ENCODE measurements at regions not wholly inside any gene's neighbourhood (a gene's known extent, or its start where the extent isn't known, plus 50 kb on each side); places are given as distances from the start of the nearest gene placed in this dataset.

- Histone ChIP-seq H2AFZ (replicated peaks) (peak overlapping the region; percentile 45), H4K20me1 (ENCODE audit: low read depth) (no peaks in the 10 kb centered on the region), H3K4me3 (peak overlapping the region; percentile 23), H3K27me3 (no peaks in the 10 kb centered on the region), H3K27ac (no peak overlapping the region), H3K9ac (no peak overlapping the region), H3K79me2 (ENCODE audit: low read depth) (no peaks in the 10 kb centered on the region), H3K4me1 (peaks cover 13% of the 10 kb centered on the region), H3K4me2 (peak overlapping the region; percentile 70), H3F3A (ENCODE audit: low read depth) (peaks cover 4% of the 10 kb centered on the region), H3K36me3 (no peaks in the 10 kb centered on the region), H3K9me3 (ENCODE audit: low read depth) (peaks cover 7% of the 10 kb centered on the region)
- TF ChIP-seq CTCF (IDR thresholded peaks at IDR 0.05) (no peak), EZH2 (IDR thresholded peaks at IDR 0.05) (no peak), EZH2phosphoT487 (IDR thresholded peaks at IDR 0.05) (no peak)
- peak; percentile 34 for DNase-seq (ENCODE audit: low spot score)
- peaks cover 44% of the 10 kb centered on the region for H3K9me3 Mint-ChIP-seq
- H3K36me3 Mint-ChIP-seq, result peaks cover 2% of the 10 kb centered on the region
- no peak overlapping the region for H3K4me3 Mint-ChIP-seq
- peak overlapping the region; percentile 89 for H3K27ac Mint-ChIP-seq
- H3K4me1 Mint-ChIP-seq, result peaks cover 19% of the 10 kb centered on the region
- peaks cover 3% of the 10 kb centered on the region for H3K27me3 Mint-ChIP-seq (ENCODE audit: insufficient read depth, low read depth)
Measured at GRCh38 chr18:11304928-11305327, 155.6 kb upstream of the PIEZO2 start.

DNA sequence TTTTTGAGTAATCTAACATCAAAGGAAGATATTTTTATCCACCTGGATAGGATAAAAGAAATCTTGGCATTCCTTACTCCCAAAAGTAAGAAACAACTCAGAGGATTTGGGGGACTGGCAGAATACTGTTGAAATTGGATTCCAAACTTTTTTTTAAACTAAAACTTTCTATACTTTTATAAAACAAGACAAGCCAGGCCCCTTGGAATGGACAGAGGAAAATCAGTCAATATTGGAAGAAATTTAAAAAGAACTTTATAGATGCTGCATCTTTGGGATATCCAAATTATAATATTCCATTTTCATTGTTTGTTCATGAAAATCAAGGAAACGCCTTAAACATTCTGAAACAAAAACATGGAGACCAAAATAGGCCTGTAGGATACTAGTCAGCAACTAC, 147.6 kb upstream of the PIEZO2 start:
- no peak for TF ChIP-seq EZH2 (IDR thresholded peaks at IDR 0.05)
- no peak for TF ChIP-seq CTCF (IDR thresholded peaks at IDR 0.05)
- no peak for TF ChIP-seq EZH2phosphoT487 (IDR thresholded peaks at IDR 0.05)
- peaks cover 3% of the 10 kb centered on the region for H3K27me3 Mint-ChIP-seq (ENCODE audit: insufficient read depth, low read depth)
- no peak overlapping the region for H3K4me3 Mint-ChIP-seq
- H3K36me3 Mint-ChIP-seq, result peaks cover 2% of the 10 kb centered on the region
- Histone ChIP-seq H3K27ac (no peak overlapping the region), H4K20me1 (ENCODE audit: low read depth) (no peaks in the 10 kb centered on the region), H3K79me2 (ENCODE audit: low read depth) (no peaks in the 10 kb centered on the region), H3F3A (ENCODE audit: low read depth) (peaks cover 6% of the 10 kb centered on the region), H3K9me3 (ENCODE audit: low read depth) (peaks cover 7% of the 10 kb centered on the region), H3K9ac (no peak overlapping the region), H3K36me3 (no peaks in the 10 kb centered on the region), H3K4me1 (peaks cover 29% of the 10 kb centered on the region), H3K4me3 (no peak overlapping the region), H3K27me3 (no peaks in the 10 kb centered on the region), H2AFZ (replicated peaks) (no peak overlapping the region), H3K4me2 (no peak overlapping the region)
- no peak for DNase-seq (ENCODE audit: low spot score)
- no peak overlapping the region for H3K27ac Mint-ChIP-seq
- no peaks in the 10 kb centered on the region for H3K4me1 Mint-ChIP-seq
- peaks cover 19% of the 10 kb centered on the region for H3K9me3 Mint-ChIP-seq

DNA sequence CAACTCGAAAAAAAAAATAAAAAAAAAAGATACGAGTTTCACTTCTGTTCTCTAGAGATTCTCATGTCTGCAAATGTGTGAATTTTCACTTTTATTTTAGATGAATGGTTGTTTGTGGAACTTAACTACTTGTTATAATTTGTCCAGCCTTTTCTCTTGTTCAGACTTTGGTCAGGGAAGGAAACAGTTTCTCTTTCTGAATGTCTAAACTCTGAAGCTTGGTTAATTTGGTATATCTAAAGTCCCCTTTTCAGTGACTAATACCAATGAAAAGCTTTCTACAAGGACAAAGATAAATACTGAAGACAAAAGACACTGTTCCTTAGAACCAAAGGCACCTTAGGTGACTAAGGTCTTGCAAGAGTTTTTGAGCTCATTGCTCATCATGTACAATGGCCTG, 144.4 kb upstream of the PIEZO2 start:
- Mint-ChIP-seq H3K36me3 (no peaks in the 10 kb centered on the region), H3K27ac (no peak overlapping the region), H3K9me3 (no peaks in the 10 kb centered on the region), H3K4me3 (no peak overlapping the region), H3K4me1 (no peaks in the 10 kb centered on the region), H3K27me3 (ENCODE audit: insufficient read depth, low read depth) (no peaks in the 10 kb centered on the region)
- TF ChIP-seq EZH2phosphoT487 (IDR thresholded peaks at IDR 0.05), result no peak
- TF ChIP-seq CTCF (IDR thresholded peaks at IDR 0.05), result no peak
- TF ChIP-seq EZH2 (IDR thresholded peaks at IDR 0.05), result no peak
- H3K9me3 ChIP-seq (ENCODE audit: low read depth), result no peaks in the 10 kb centered on the region
- no peak overlapping the region for H3K9ac ChIP-seq
- no peaks in the 10 kb centered on the region for H3K36me3 ChIP-seq
- H4K20me1 ChIP-seq (ENCODE audit: low read depth), result no peaks in the 10 kb centered on the region
- H3F3A ChIP-seq (ENCODE audit: low read depth), result peaks cover 6% of the 10 kb centered on the region
- no peak overlapping the region for H2AFZ ChIP-seq (replicated peaks)
- H3K4me3 ChIP-seq, result no peak overlapping the region
- H3K4me2 ChIP-seq, result peak overlapping the region; percentile 14
- H3K27me3 ChIP-seq, result no peaks in the 10 kb centered on the region
- peaks cover 35% of the 10 kb centered on the region for H3K4me1 ChIP-seq
- H3K27ac ChIP-seq, result peak overlapping the region; percentile 21
- no peaks in the 10 kb centered on the region for H3K79me2 ChIP-seq (ENCODE audit: low read depth)
- no peak for DNase-seq (ENCODE audit: low spot score)
